NAMALWA (cell line): ENCODE measurements at regions not wholly inside any gene's neighbourhood (a gene's known extent, or its start where the extent isn't known, plus 50 kb on each side); places are given as distances from the start of the nearest gene placed in this dataset.

Experiments
- DNase-seq: peaks from one replicate; pipeline ENCODE4 v3.0.0-alpha.2; 2015; ENCODE audit warnings: low spot score

- DNase-seq, result no peak
Measured at GRCh38 chr18:29234751-29235150, 1057.8 kb upstream of the CDH2 start.

- no peak for DNase-seq
Measured at GRCh38 chr18:29226213-29226612, 1049.3 kb upstream of the CDH2 start.

GRCh38 chr18:29225351-29225750 lies 1048.4 kb upstream of the CDH2 start:
- DNase-seq, result no peak

GRCh38 chr18:29218091-29218490 lies 1041.2 kb upstream of the CDH2 start:
- DNase-seq, result no peak

GRCh38 chr18:29217124-29217915 lies 1040.4 kb upstream of the CDH2 start:
- no peak for DNase-seq

- no peak for DNase-seq
Measured at GRCh38 chr18:29198834-29199233, 1021.9 kb upstream of the CDH2 start.

GRCh38 chr18:29196307-29196706 lies 1019.4 kb upstream of the CDH2 start:
- DNase-seq, result no peak

GRCh38 chr18:29191263-29191662 lies 1014.3 kb upstream of the CDH2 start:
- DNase-seq, result peak; percentile 16

GRCh38 chr18:29188760-29189159 lies 1011.8 kb upstream of the CDH2 start:
- no peak for DNase-seq

GRCh38 chr18:29185801-29186200 lies 1008.9 kb upstream of the CDH2 start:
- DNase-seq, result no peak

- no peak for DNase-seq
Measured at GRCh38 chr18:29184654-29185053, 1007.7 kb upstream of the CDH2 start.

GRCh38 chr18:29181151-29181901 lies 1004.4 kb upstream of the CDH2 start:
- DNase-seq, result no peak

GRCh38 chr18:29176681-29177080 lies 999.8 kb upstream of the CDH2 start:
- DNase-seq, result no peak

GRCh38 chr18:29174891-29175290 lies 998.0 kb upstream of the CDH2 start:
- no peak for DNase-seq

GRCh38 chr18:29172756-29173067 lies 995.8 kb upstream of the CDH2 start:
- DNase-seq, result no peak

GRCh38 chr18:29171892-29172755 lies 995.2 kb upstream of the CDH2 start:
- no peak for DNase-seq

- DNase-seq, result no peak
Measured at GRCh38 chr18:29169599-29169998, 992.7 kb upstream of the CDH2 start.

- DNase-seq, result no peak
Measured at GRCh38 chr18:29164993-29165599, 988.2 kb upstream of the CDH2 start.

- no peak for DNase-seq
Measured at GRCh38 chr18:29164020-29164706, 987.2 kb upstream of the CDH2 start.

- no peak for DNase-seq
Measured at GRCh38 chr18:29163596-29163995, 986.7 kb upstream of the CDH2 start.

- DNase-seq, result no peak
Measured at GRCh38 chr18:29161429-29161828, 984.5 kb upstream of the CDH2 start.

- no peak for DNase-seq
Measured at GRCh38 chr18:29160170-29160569, 983.2 kb upstream of the CDH2 start.
